ENCODE measurements at regions not wholly inside any gene's neighbourhood (a gene's known extent, or its start where the extent isn't known, plus 50 kb on each side); places are given as distances from the start of the nearest gene placed in this dataset.

DNA sequence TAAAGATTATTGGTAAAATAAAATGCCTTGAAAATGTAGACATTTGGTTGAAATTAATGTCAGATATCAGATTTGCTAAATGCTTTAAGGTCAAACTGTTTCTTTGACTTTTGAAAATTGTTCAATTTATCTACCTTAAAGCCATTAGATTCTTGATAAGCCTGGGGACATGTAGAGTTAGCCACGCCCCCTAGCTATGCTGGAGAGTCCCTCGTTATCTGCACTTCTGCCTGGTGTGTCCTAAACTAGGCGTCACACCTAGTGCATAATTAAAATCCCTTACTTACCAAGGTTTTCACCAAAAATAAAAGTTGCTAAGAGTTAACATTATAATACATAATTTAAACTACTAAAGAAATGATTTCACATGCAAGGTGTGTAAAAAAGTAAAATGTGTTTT lies 79.5 kb downstream of the EGLN3 start:
- CTCF ChIA-PET: no interaction called here
- no peak for TF ChIP-seq CTCF (conservative IDR thresholded peaks at IDR 0.05; ENCODE audit: low read depth)
- no peak for DNase-seq (ENCODE audit: low spot score)
- POLR2A ChIA-PET (ENCODE audit: low non-redundant PET): no interaction called here
- no peak overlapping the region for H3K27ac ChIP-seq

GRCh38 chr14:33866425-33867088 lies 84.3 kb downstream of the EGLN3 start:
- no peak overlapping the region for H3K27ac ChIP-seq
- no peak for TF ChIP-seq CTCF (conservative IDR thresholded peaks at IDR 0.05; ENCODE audit: low read depth)
- POLR2A ChIA-PET (ENCODE audit: low non-redundant PET): no interaction called here
- CTCF ChIA-PET: no interaction called here
- DNase-seq (ENCODE audit: low spot score): no peak

DNA sequence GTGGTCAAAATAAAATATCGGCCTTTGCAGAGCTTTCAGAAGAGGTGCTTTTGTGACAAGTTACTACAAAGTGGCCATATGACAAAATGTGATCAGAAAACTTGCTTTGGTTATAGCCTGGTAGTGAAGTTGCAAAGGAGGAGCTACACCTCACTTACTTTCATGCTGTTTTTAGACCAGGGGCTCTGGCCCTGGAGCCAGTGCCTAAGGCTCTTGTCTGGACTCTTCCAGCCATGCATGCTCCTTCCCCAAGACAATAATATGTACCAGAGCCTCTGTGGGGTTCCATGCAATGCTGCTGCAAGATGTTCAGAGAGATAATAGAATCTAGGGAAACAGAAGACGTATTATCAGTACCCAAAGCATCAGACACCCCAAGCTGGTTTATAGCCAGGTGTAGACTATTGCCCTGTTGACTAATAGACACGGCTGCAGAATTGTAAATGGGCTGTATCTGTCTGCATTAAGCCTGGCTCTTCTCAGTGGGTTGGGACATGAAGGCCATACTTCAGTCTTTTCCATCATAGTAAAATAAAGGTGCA lies 88.5 kb downstream of the EGLN3 start:
- DNase-seq (ENCODE audit: low spot score): no peak
- H3K27ac ChIP-seq: no peak overlapping the region
- TF ChIP-seq CTCF (conservative IDR thresholded peaks at IDR 0.05; ENCODE audit: low read depth): no peak
- POLR2A ChIA-PET (ENCODE audit: low non-redundant PET): no interaction called here
- CTCF ChIA-PET: no interaction called here

- DNase-seq (ENCODE audit: low spot score): no peak
- no peak for TF ChIP-seq CTCF (conservative IDR thresholded peaks at IDR 0.05; ENCODE audit: low read depth)
- CTCF ChIA-PET: interaction anchor here (0.5 kb wide), 1 partner anchor 555 kb away, joined by 3 read pairs; no protein-coding TSS in a partner anchor
- POLR2A ChIA-PET (ENCODE audit: low non-redundant PET): no interaction called here
- no peak overlapping the region for H3K27ac ChIP-seq
Measured at GRCh38 chr14:33859306-33859705, 91.6 kb downstream of the EGLN3 start.

- ChIA-PET CTCF (no interaction called here), POLR2A (ENCODE audit: low non-redundant PET) (no interaction called here)
- H3K27ac ChIP-seq: no peak overlapping the region
- DNase-seq (ENCODE audit: low spot score): no peak
- no peak for TF ChIP-seq CTCF (conservative IDR thresholded peaks at IDR 0.05; ENCODE audit: low read depth)
Measured at GRCh38 chr14:33857650-33858049, 93.2 kb downstream of the EGLN3 start.

- no peak for TF ChIP-seq CTCF (conservative IDR thresholded peaks at IDR 0.05; ENCODE audit: low read depth)
- DNase-seq (ENCODE audit: low spot score): no peak
- no peak overlapping the region for H3K27ac ChIP-seq
- ChIA-PET CTCF (no interaction called here), POLR2A (ENCODE audit: low non-redundant PET) (no interaction called here)
Measured at GRCh38 chr14:33855672-33856071, 95.2 kb downstream of the EGLN3 start.
